GM19328 (cell line): ENCODE measurements at regions not wholly inside any gene's neighbourhood (a gene's known extent, or its start where the extent isn't known, plus 50 kb on each side); places are given as distances from the start of the nearest gene placed in this dataset.

Experiments used
- ATAC-seq: cut with Tn5 transposase; IDR thresholded peaks from one replicate; pipeline ENCODE4 v1.9.1; 2021; ENCODE audit warnings: mild to moderate bottlenecking, moderate library complexity; ENCODE audit not compliant: unreplicated experiment

DNA sequence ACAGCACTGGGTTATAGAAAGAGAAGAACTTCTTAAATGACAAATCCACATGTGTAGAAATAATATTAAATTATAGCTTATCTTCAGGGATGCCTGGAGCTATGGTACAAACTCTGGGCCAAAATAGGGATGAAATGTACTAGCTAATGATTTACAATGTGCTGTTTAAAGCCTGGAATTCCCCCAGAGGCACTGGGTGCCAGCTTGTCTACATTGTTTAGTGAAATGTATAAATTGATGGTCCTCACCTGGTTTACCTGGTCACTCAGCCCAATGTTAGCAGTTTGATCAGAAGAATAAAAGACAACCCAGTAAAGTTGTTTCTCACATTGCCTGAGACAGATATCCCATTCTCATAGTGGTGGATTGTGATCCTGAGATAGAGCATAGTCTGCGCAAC lies 597.2 kb downstream of the DIAPH3 start:
- no peak for ATAC-seq

DNA sequence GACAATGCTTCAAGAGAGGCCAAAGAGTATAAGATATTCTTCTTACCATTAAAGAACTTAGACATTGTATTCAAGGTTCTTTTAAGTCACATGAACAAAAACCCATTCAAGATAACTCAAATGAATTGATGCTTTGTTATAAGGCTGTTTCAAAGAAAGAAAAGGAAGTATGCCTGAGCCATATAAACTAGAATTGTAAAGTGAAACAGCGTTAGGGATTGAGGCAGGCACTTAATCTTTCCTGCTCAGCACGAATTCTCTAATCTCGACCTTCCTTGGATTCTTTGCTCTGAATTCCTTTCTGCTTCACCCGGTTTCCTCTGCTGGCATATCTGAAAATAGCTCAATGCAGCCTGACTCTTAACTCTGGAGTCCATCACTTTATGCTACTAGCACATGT lies 595.4 kb downstream of the DIAPH3 start:
- no peak for ATAC-seq

DNA sequence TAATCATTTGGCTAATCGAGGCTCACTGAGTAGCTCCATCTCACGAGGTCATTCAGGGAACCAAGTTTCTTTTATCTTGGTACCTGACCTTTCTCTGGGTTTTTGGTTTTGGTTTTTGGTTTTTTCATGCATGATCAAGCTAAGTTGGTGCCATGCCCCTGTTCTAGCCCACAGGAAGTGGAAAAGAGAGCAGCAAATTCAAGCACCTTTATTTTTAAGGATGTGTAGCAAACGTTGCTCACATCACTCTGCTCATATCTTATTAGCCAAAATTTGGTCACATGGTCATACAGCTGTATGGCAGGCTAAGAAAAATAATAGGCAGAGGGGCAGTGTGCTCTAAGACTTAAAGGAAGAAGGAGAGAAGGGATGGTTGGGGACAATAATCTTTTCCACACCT lies 593.5 kb downstream of the DIAPH3 start:
- ATAC-seq, result no peak

DNA sequence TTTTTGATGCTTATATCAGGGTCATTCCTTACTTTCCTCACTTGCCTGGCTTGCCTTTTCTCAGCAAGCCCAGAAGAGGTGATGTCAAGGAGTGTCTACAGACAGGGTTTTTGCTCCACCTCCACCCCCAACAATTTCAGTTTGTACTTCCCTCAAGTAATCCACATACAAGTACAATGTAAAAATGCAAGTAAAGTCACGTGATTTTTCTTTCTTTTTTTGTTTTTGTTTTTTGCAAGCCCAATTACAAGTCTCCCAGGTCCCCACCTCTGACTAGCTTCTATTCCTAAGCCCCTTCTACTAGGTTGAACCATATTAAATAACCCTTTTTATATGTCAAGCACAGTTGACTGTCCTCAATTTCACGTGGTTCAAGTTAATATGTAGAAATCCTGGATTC lies 579.6 kb downstream of the DIAPH3 start:
- ATAC-seq, result no peak

DNA sequence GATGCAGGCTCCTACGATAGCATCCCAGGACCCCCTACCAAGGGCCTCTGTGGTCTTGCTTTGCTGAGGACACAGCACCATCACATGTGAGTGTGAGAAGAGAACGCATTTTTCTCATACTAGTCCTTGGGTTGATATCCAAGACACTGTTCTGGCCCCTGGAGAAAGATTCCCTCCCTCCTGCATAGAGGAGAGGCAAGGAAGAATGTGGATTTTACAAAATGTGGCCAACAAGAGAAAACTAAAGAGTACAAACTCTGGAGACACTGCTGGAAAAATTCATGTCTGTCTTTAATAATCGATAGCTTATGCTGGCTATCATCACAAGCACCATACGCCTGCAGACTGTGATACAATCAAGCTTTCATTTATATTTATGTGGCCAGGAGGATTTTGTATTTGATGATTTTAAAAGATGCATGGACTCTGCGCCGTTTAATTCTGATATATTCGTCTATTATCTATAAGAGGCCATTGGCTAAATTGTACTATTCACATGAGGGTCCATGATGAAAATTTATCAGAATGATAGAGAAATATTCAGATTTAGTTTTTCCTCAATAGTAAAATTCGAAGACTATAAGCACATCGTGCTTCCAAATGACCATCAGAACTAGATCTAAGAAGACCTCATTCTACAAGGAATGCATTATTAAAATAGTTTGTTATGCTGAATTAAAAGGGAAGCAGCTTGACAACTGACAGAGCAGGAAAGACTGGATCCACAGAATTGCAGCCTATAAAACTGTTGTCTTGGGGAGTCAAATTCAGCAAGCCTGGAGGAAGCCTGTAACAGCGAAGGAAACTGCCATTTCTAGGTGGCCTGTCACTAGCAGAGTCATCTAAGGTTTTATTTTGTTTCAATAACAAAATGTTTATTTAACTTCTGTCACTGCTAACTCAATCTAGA lies 578.7 kb downstream of the DIAPH3 start:
- ATAC-seq, result no peak

DNA sequence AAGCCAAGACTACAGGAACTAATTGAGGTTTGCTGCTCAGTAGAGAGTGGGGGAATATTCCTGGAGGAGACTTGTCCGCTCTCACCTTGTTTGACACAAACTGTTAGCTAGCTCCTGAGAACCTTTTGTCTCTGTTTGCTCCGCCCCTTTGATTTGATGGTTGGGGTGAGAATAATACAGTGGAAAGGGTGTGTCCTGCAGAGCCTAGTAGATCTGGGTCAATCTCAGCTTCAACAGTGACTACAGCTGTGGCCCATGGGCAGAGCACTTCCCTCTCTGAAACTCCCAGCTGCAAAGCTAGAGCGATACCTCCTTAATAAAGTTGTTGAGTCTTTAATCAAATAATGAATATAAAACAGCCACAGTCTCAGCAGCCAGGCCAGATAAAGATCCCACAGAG lies 576.7 kb downstream of the DIAPH3 start:
- ATAC-seq, result no peak

DNA sequence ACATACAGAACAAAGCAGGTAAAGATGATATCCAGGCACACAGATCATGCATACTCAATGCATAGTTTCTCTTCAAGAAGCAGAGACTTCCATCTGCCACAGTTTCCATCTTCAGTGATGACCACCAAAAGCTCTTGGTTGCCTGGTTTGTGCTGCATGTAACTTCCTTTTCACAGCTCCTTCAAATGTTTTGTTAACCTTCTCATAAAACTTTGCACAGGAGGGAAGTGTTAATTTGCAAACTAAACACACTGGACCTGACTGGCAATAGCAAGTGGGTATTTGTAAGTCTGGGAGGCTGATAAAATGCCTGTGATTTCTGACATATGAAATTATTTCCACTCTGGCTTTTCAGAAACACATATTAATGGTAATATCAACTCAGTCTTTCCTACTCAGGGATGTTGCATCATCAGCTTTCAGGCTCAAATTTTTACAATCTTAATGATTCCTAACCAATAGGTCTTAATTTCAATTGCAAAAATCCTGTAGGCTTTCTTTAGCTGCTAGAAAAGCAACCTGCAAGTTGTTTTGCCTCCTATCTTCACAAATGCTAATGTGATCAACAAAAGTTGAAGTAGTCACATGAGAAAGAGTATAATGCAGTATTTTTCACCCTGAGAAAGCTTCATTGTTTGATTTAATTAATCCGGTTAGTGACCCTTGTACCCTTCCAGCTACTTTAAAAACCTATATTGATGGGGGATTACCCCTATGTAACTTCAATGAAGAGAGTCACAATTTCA lies 575.6 kb downstream of the DIAPH3 start:
- no peak for ATAC-seq

DNA sequence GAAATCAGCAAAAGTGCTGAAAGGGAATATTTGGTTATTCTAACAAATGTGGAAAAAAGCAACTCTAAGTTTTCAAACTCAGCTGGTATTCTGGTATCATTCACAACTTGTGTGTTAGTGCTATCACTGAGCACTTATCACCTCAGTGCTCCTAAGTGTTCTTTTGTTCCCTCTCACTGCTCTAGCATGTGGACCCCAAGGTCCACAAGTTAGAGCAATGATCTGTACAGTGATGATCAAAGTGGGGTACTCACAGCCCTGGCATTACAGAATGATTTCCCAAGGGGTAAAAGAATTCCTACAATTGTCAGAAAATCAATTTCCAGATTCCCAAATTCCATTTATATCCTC lies 575.0 kb downstream of the DIAPH3 start:
- ATAC-seq, result no peak

DNA sequence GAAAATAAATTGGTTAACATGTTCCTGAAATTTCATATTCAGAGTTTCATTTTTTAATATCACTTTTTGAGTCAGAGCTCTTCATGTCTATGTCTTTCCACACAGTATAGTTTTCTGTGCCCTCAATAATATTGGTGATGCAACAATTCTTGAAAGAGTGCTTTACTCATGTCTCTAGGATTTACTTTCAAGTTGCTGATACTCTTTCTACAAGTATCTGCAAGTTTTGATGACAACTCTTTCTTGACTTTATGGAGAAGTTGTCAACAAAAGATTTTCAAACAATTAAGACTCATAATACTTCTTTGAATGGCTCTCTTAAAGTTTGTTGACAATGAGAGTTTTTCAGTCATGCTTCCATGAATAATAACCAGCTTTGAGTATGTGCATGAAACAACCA lies 561.7 kb downstream of the DIAPH3 start:
- ATAC-seq, result no peak

DNA sequence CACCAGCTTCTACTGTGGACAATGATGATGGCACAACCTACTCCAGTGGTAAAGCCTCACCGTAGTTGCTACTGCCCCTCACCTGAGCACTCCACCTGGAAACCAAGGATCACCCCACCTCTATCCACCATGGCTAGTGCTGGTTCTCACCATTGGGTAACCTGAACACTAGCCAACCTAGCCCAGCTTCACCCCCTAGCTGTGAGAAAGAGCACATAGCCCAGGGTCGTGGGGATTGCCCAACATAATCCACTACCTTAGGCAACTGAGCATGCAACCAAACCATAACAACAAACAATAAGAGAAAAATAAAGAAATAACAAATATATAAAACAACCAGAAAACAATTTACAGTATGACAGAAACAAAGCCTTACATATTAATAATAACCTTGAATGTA lies 560.1 kb downstream of the DIAPH3 start:
- ATAC-seq, result no peak

DNA sequence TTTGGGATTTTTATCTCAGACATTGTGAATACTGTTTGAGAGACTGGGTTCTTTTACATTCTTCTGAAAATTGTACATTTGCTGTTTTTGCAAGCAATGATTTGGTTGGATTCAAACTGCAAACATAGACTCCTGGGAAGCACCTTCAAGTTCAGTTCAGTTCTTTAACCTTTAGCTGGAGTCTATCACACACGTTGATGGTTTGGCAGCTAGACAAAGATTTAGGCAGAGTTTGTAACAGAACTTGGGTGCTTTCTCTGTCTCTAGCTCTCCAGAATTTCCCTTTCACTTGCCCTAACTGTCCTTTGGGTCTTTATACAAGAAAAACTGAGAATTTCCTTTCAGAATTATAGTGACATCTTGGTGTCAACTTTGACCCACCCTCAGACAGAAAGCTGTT lies 556.6 kb downstream of the DIAPH3 start:
- no peak for ATAC-seq

DNA sequence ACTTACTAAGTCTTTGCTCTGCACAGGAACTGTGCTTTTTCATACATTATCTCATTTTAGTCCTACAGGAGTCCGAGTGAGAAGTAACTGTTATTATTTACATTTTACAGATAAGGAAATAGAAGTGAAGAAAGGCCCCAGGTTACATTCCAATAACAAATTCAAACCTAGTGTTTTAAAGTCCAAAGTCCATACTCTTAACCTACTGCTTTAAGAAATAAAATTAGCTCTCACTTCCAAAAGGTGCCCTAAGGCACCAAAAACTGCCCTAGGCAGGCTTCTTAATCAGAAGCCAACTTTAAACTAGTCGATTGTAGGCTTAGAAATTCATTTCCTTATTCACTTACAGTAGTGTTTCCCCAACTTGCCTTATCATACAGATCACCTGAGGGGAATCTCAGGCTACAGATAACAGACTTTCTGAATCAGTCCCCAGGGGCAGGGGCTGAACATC lies 555.9 kb downstream of the DIAPH3 start:
- no peak for ATAC-seq

DNA sequence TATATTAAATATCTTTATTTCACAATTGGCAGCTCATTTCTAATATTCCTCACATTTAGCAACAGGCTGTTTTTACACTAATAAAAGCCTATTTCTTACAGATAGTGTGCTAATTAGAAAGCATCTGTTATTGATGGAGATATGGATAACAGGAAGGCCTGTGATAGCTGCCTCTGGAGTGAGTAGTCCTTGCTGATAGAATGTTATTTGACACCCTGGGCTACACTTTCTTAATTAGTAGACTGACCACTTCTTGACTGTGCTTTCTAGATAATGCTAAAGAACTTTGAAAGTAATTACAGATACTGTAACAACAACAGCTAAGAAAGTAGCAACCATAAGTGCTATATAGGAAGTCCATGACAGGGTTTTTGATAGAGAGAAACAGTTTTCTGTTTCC lies 554.3 kb downstream of the DIAPH3 start:
- no peak for ATAC-seq
